Vagina (tissue), 2 donors: ENCODE measurements at regions not wholly inside any gene's neighbourhood (a gene's known extent, or its start where the extent isn't known, plus 50 kb on each side); places are given as distances from the start of the nearest gene placed in this dataset.
"Not testable (repeated sequence)": the region's sequence is repeated elsewhere in the genome, so short reads cannot be mapped to it uniquely, and the experiment has no call there.

Experiments
- DNase-seq, 2 donors: peaks; one replicate each; pipeline ENCODE4 v3.0.0-alpha.2; 2017; ENCODE audit errors: extremely low spot score in 2 of 2
- H3K27ac ChIP-seq: fragments of 200-600 bp; sonication (generic); one replicate; pipeline ENCODE4 v1.5.1; 2019
- H3K27me3 ChIP-seq: fragments of 200-600 bp; sonication (generic); one replicate; pipeline ENCODE4 v1.5.1; 2019
- H3K36me3 ChIP-seq, 2 donors: fragments of 200-600 bp; sonication (generic); one replicate each; pipeline ENCODE4 v1.5.1; 2017 to 2019
- H3K4me1 ChIP-seq: fragments of 200-600 bp; sonication (generic); one replicate; pipeline ENCODE4 v1.5.1; 2019
- H3K4me3 ChIP-seq, 2 donors: fragments of 200-600 bp; sonication (generic); 1 replicate in 1 of 2; 2 replicates in 1 of 2; pipeline ENCODE4 v1.5.1; 2016 to 2019
- H3K9me3 ChIP-seq: fragments of 200-600 bp; sonication (generic); one replicate; pipeline ENCODE4 v1.5.1; 2019
- POLR2A ChIP-seq, 2 donors: fragments of 450-650 bp; IDR thresholded peaks; one replicate each; pipeline ENCODE4 v1.6.1; 2017; ENCODE audit warnings: antibody characterized with exemption in 2 of 2, mild to moderate bottlenecking in 2 of 2, moderate library complexity in 2 of 2
- POLR2AphosphoS5 ChIP-seq, 2 donors: sonication (generic); formaldehyde crosslinking; IDR thresholded peaks; one replicate each; pipeline ENCODE4 v1.9.0; 2017; ENCODE audit warnings: antibody characterized with exemption in 2 of 2, mild to moderate bottlenecking in 2 of 2, low read depth in 1 of 2; ENCODE audit not compliant: insufficient read depth in 1 of 2
- intact Hi-C: fragments of 100-400 bp; cut with DNase I; formaldehyde crosslinking; loops from one replicate; pipeline ENCODE4 v1.15.1; 2023
- TF ChIP-seq, protein P1 (sequence below), 3 experiments: fragments of 450-650 bp in 2 of 3; fragments of 200-600 bp in 1 of 3; sonication (generic) in 1 of 3; IDR thresholded peaks; one replicate each; pipeline ENCODE4 v1.5.1; 2017 to 2019; ENCODE audit warnings: antibody characterized with exemption in 3 of 3, mild to moderate bottlenecking in 2 of 3, moderate library complexity in 2 of 3

- TF ChIP-seq POLR2AphosphoS5 (IDR thresholded peaks at IDR 0.05; ENCODE audit: insufficient read depth in 1 of 2, low read depth in 1 of 2) = no peak
- intact Hi-C loops = no loop called here
- Histone ChIP-seq H3K4me1 (peaks cover 18% of the 10 kb centered on the region), H3K36me3 (peaks cover 0 to 16% of the 10 kb centered on the region in 2 donors), H3K27ac (no peak overlapping the region), H3K4me3 (no peak overlapping the region), H3K27me3 (no peaks in the 10 kb centered on the region), H3K9me3 (no peaks in the 10 kb centered on the region)
- no peak for DNase-seq
Measured at GRCh38 chr7:66558660-66559465, 69.8 kb upstream of the KCTD7 start.

DNA sequence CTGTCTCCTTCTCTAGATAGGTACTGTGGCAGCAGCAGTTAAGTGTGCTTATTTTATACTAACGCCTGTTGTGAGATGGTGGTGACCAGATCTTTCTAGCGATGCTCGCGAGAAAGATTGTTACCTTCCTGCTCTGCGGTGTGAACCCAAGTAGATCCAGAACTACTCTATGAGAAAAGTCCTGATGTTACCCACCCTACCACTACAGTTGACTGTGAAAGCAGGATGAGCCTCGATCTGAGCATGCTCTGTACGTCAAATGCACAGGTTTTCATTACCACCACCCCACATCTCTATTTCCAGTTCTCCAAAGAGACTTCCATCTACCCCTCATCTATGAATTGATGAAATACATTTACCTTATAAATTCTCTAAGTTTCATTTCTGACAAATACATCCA is 64.6 kb upstream of the KCTD7 start:
- DNase-seq = no peak
- TF ChIP-seq POLR2A (IDR thresholded peaks at IDR 0.05) = no peak
- TF ChIP-seq POLR2AphosphoS5 (IDR thresholded peaks at IDR 0.05; ENCODE audit: insufficient read depth in 1 of 2, low read depth in 1 of 2) = no peak
- TF ChIP-seq, protein P1, sequence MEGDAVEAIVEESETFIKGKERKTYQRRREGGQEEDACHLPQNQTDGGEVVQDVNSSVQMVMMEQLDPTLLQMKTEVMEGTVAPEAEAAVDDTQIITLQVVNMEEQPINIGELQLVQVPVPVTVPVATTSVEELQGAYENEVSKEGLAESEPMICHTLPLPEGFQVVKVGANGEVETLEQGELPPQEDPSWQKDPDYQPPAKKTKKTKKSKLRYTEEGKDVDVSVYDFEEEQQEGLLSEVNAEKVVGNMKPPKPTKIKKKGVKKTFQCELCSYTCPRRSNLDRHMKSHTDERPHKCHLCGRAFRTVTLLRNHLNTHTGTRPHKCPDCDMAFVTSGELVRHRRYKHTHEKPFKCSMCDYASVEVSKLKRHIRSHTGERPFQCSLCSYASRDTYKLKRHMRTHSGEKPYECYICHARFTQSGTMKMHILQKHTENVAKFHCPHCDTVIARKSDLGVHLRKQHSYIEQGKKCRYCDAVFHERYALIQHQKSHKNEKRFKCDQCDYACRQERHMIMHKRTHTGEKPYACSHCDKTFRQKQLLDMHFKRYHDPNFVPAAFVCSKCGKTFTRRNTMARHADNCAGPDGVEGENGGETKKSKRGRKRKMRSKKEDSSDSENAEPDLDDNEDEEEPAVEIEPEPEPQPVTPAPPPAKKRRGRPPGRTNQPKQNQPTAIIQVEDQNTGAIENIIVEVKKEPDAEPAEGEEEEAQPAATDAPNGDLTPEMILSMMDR (IDR thresholded peaks at IDR 0.05) = no peak
- H3K27me3 ChIP-seq = no peaks in the 10 kb centered on the region
- peaks cover 5% of the 10 kb centered on the region for H3K4me1 ChIP-seq
- no peaks in the 10 kb centered on the region for H3K36me3 ChIP-seq
- intact Hi-C loops = no loop called here
- no peaks in the 10 kb centered on the region for H3K9me3 ChIP-seq
- H3K4me3 ChIP-seq = no peak overlapping the region
- no peak overlapping the region for H3K27ac ChIP-seq

DNA sequence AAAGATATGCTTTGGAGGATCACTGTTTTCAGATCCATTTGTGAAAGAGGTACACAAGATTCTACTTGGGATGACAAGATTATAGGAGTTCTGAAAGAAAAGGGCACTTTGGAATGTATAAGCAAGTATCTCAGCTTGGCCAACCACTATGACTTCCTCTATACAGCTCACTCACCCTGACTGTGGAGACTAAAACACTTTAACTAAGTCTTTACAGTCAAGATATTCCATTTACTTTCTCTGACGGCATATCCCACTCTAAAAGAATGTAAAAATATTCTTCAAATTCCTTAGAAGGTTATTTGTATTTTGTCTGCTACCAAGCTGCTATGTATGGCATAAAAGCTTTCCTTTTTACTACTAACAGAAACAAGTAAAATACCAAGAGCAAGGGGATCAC is 58.5 kb upstream of the KCTD7 start:
- not testable (repeated sequence) for DNase-seq, H3K4me3 ChIP-seq, H3K27ac ChIP-seq, H3K9me3 ChIP-seq, H3K4me1 ChIP-seq, H3K27me3 ChIP-seq
- intact Hi-C loops = loop anchor here (5.0 kb wide), 1 partner anchor 168 kb away; no protein-coding TSS in a partner anchor
- H3K36me3 ChIP-seq = peaks cover 0 to 31% of the 10 kb centered on the region in 2 donors

DNA sequence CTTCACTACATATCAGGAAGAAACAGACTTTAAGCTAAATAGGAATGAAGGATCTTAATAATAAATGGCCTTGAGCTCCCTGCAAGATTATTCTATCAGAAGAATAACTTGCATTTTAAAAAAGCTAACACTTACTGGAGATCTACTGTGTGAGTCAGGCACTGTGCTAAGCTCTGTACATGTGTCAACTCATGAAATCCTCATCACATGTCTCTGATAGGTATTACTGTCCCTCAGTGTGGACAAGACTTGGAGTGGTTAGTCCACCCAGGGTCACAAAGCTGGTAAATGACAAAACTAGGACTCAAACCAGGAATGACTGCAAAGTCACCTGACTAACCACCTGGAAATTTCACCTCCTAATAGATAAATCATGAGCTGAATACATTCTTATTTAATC is 57.1 kb upstream of the KCTD7 start:
- peaks cover 0 to 34% of the 10 kb centered on the region in 2 donors for H3K36me3 ChIP-seq
- DNase-seq = no peak
- TF ChIP-seq POLR2A (IDR thresholded peaks at IDR 0.05) (no peak), POLR2AphosphoS5 (IDR thresholded peaks at IDR 0.05; ENCODE audit: insufficient read depth in 1 of 2, low read depth in 1 of 2) (no peak)
- TF ChIP-seq, protein P1 (IDR thresholded peaks at IDR 0.05) = no peak
- H3K9me3 ChIP-seq = no peaks in the 10 kb centered on the region
- peaks cover 5% of the 10 kb centered on the region for H3K4me1 ChIP-seq
- no peak overlapping the region for H3K27ac ChIP-seq
- H3K27me3 ChIP-seq = no peaks in the 10 kb centered on the region
- no peak overlapping the region for H3K4me3 ChIP-seq
- intact Hi-C loops = loop anchor here (5.0 kb wide), 1 partner anchor 169 kb away; no protein-coding TSS in a partner anchor

GRCh38 chr7:66573782-66574495 is 54.7 kb upstream of the KCTD7 start:
- H3K4me1 ChIP-seq = peaks cover 20% of the 10 kb centered on the region
- DNase-seq, H3K27ac ChIP-seq, H3K4me3 ChIP-seq, H3K9me3 ChIP-seq, H3K27me3 ChIP-seq: not testable (repeated sequence)
- peaks cover 0 to 36% of the 10 kb centered on the region in 2 donors for H3K36me3 ChIP-seq
- intact Hi-C loops = loop anchor here (5.0 kb wide), 1 partner anchor 172 kb away; no protein-coding TSS in a partner anchor

DNA sequence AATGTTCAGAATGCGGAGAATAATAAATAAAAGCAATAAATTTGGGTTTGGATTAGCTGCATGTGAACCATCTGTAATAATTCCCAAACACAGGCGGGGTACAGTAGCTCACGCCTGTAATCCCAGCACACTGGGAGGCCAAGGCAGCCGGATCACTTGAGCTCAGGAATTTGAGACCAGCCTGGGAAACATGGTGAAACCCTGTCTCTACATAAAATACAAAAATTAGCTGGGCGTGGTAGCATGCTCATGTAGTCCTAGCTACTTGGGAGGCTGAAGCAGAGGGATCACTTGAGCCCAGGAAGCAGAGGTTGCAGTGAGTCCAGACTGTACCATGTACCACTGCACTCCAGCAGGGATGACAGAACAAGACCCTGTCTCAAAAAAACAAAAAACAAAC is 53.9 kb upstream of the KCTD7 start:
- not testable (repeated sequence) for H3K4me3 ChIP-seq, H3K27me3 ChIP-seq, DNase-seq, H3K27ac ChIP-seq, H3K9me3 ChIP-seq
- intact Hi-C loops = loop anchor here (5.0 kb wide), 1 partner anchor 172 kb away; no protein-coding TSS in a partner anchor
- H3K4me1 ChIP-seq = peaks cover 25% of the 10 kb centered on the region
- peaks cover 0 to 31% of the 10 kb centered on the region in 2 donors for H3K36me3 ChIP-seq

- Histone ChIP-seq H3K36me3 (peaks cover 0 to 29% of the 10 kb centered on the region in 2 donors), H3K4me1 (peaks cover 29% of the 10 kb centered on the region), H3K9me3 (no peaks in the 10 kb centered on the region), H3K27ac (no peak overlapping the region), H3K27me3 (no peaks in the 10 kb centered on the region), H3K4me3 (no peak overlapping the region)
- no peak for TF ChIP-seq POLR2AphosphoS5 (IDR thresholded peaks at IDR 0.05; ENCODE audit: insufficient read depth in 1 of 2, low read depth in 1 of 2)
- TF ChIP-seq, protein P1 (IDR thresholded peaks at IDR 0.05) = no peak
- intact Hi-C loops = no loop called here
- no peak for DNase-seq
Measured at GRCh38 chr7:66575398-66575797, 53.3 kb upstream of the KCTD7 start.
